ENCODE measurements at regions not wholly inside any gene's neighbourhood (a gene's known extent, or its start where the extent isn't known, plus 50 kb on each side); places are given as distances from the start of the nearest gene placed in this dataset.

GRCh38 chr16:80059836-80060235, 459.3 kb upstream of the MAF start:
- H3K36me3 Mint-ChIP-seq: no peaks in the 10 kb centered on the region
- H3K27me3 Mint-ChIP-seq: peaks cover 7 to 8% of the 10 kb centered on the region in 2 donors
- DNase-seq (ENCODE audit: low spot score) (no peak), ATAC-seq (no peak)
- H3K4me3 Mint-ChIP-seq: no peak overlapping the region
- H3K9me3 Mint-ChIP-seq: no peaks in the 10 kb centered on the region
- H3K27ac Mint-ChIP-seq: no peak overlapping the region
- no peaks in the 10 kb centered on the region for H3K4me1 Mint-ChIP-seq (ENCODE audit: low read depth in 2 of 2)

DNA sequence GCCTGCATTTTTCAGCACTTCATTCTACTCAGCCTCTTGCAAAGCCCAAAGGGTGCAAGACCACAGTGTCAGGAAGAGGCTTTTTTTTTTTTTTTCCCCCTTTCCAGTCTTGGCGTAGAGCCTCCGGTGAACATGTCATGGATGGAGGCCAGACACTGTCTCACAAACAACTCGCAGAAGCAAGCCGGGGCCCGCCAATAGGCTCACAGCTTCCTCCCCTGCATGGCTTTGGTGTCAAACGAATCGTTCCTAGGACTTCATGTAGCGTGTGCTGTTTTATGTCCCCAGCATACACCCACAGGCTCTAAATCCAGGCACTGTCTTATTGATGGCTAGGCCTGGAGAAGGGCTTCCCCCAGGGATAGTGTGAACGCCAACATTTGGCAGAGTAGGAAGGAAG, 457.7 kb upstream of the MAF start:
- peaks cover 5 to 7% of the 10 kb centered on the region in 2 donors for H3K27me3 Mint-ChIP-seq
- H3K4me3 Mint-ChIP-seq: no peak overlapping the region
- no peak overlapping the region for H3K27ac Mint-ChIP-seq
- no peaks in the 10 kb centered on the region for H3K36me3 Mint-ChIP-seq
- no peak for ATAC-seq
- no peaks in the 10 kb centered on the region for H3K4me1 Mint-ChIP-seq (ENCODE audit: low read depth in 2 of 2)
- no peaks in the 10 kb centered on the region for H3K9me3 Mint-ChIP-seq
- DNase-seq (ENCODE audit: low spot score): no peak

DNA sequence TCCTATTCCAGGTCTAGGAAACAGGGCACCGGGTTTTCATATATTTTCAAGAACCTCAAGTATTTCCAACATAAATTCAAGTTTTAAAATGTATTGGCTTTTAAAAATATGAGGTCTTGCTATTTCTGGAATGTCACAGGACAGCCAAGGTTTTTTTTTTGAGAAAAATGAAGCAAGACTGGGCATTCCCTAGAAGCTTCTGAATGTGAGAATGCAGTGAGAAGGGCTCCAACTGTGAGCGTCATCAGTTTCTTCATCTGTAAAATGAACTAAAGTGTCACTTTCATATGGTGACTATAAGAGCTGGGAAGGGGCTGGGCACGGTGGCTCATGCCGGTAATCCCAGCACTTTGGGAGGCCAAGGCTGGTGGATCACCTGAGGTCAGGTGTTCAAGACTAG, 455.8 kb upstream of the MAF start:
- no peaks in the 10 kb centered on the region for H3K36me3 Mint-ChIP-seq
- H3K27me3 Mint-ChIP-seq: peaks cover 4 to 7% of the 10 kb centered on the region in 2 donors
- DNase-seq (ENCODE audit: low spot score): no peak
- no peak overlapping the region for H3K27ac Mint-ChIP-seq
- H3K4me1 Mint-ChIP-seq (ENCODE audit: low read depth in 2 of 2): no peaks in the 10 kb centered on the region
- H3K9me3 Mint-ChIP-seq: no peaks in the 10 kb centered on the region
- H3K4me3 Mint-ChIP-seq: no peak overlapping the region
- ATAC-seq: no peak

GRCh38 chr16:80055831-80056230, 455.3 kb upstream of the MAF start:
- no peak overlapping the region for H3K27ac Mint-ChIP-seq
- H3K4me3 Mint-ChIP-seq: no peak overlapping the region
- no peaks in the 10 kb centered on the region for H3K36me3 Mint-ChIP-seq
- H3K27me3 Mint-ChIP-seq: peaks cover 4 to 8% of the 10 kb centered on the region in 2 donors
- H3K9me3 Mint-ChIP-seq: no peaks in the 10 kb centered on the region
- ATAC-seq: no peak
- no peak for DNase-seq (ENCODE audit: low spot score)
- H3K4me1 Mint-ChIP-seq (ENCODE audit: low read depth in 2 of 2): no peaks in the 10 kb centered on the region

DNA sequence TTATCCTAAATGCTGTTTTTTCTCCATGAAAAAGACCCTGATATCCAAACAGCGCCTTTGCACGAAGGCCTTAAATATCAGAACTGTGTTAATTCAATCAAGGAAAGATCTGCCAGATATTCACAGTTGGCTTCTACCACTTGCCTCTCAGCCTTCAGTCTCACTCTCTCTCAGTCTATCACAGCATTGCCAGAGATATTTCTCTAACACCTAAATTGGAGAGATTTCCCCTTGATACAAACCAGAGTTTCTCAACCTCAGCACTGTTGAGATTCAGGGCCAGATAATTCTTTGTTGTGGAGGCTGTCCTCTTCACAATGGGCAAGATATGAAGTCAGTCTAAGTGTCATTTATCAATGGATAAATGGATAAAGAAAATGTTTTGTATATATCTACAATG, 454.1 kb upstream of the MAF start:
- no peak overlapping the region for H3K4me3 Mint-ChIP-seq
- H3K4me1 Mint-ChIP-seq (ENCODE audit: low read depth in 2 of 2): no peaks in the 10 kb centered on the region
- no peaks in the 10 kb centered on the region for H3K36me3 Mint-ChIP-seq
- no peaks in the 10 kb centered on the region for H3K9me3 Mint-ChIP-seq
- no peak for ATAC-seq
- H3K27ac Mint-ChIP-seq: no peak overlapping the region
- no peak for DNase-seq (ENCODE audit: low spot score)
- peaks cover 4 to 15% of the 10 kb centered on the region in 2 donors for H3K27me3 Mint-ChIP-seq

GRCh38 chr16:80051040-80051439, 450.5 kb upstream of the MAF start:
- Mint-ChIP-seq H3K36me3 (no peaks in the 10 kb centered on the region), H3K4me3 (no peak overlapping the region), H3K27ac (no peak overlapping the region), H3K27me3 (peaks cover 12 to 33% of the 10 kb centered on the region in 2 donors), H3K9me3 (no peaks in the 10 kb centered on the region), H3K4me1 (ENCODE audit: low read depth in 2 of 2) (no peaks in the 10 kb centered on the region)
- no peak for DNase-seq (ENCODE audit: low spot score)
- no peak for ATAC-seq

DNA sequence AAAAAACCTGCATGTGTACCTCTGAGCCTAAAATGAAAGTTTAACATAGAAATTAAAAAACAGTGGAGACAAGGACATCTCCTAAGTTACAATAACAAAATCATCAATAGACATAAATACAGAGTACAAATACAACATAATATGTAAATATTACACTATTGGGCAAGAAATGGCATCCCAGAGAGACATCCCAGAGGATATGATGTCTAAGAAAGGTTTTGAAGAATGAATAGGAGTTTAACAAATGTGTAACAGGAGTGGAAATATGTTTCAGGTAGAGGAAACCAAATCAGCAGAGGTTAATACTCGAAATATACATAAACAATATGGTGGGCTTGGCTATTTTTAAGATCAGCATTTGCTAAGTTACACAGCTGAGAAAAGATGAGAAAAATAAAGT, 447.7 kb upstream of the MAF start:
- no peaks in the 10 kb centered on the region for H3K36me3 Mint-ChIP-seq
- H3K9me3 Mint-ChIP-seq: no peaks in the 10 kb centered on the region
- DNase-seq (ENCODE audit: low spot score) (no peak), ATAC-seq (no peak)
- peaks cover 16 to 47% of the 10 kb centered on the region in 2 donors for H3K27me3 Mint-ChIP-seq
- no peaks in the 10 kb centered on the region for H3K4me1 Mint-ChIP-seq (ENCODE audit: low read depth in 2 of 2)
- no peak overlapping the region for H3K27ac Mint-ChIP-seq
- no peak overlapping the region for H3K4me3 Mint-ChIP-seq

GRCh38 chr16:80047842-80048241, 447.3 kb upstream of the MAF start:
- Mint-ChIP-seq H3K27me3 (peaks cover 19 to 51% of the 10 kb centered on the region in 2 donors), H3K9me3 (no peaks in the 10 kb centered on the region), H3K27ac (no peak overlapping the region), H3K4me1 (ENCODE audit: low read depth in 2 of 2) (no peaks in the 10 kb centered on the region), H3K36me3 (no peaks in the 10 kb centered on the region), H3K4me3 (no peak overlapping the region)
- DNase-seq (ENCODE audit: low spot score) (no peak), ATAC-seq (no peak)

GRCh38 chr16:80046848-80047247, 446.3 kb upstream of the MAF start:
- peaks cover 22 to 58% of the 10 kb centered on the region in 2 donors for H3K27me3 Mint-ChIP-seq
- H3K4me1 Mint-ChIP-seq (ENCODE audit: low read depth in 2 of 2): no peaks in the 10 kb centered on the region
- no peak overlapping the region for H3K27ac Mint-ChIP-seq
- ATAC-seq: no peak
- H3K9me3 Mint-ChIP-seq: peaks cover 2% of the 10 kb centered on the region
- no peak overlapping the region for H3K4me3 Mint-ChIP-seq
- no peaks in the 10 kb centered on the region for H3K36me3 Mint-ChIP-seq
- DNase-seq (ENCODE audit: low spot score): no peak

DNA sequence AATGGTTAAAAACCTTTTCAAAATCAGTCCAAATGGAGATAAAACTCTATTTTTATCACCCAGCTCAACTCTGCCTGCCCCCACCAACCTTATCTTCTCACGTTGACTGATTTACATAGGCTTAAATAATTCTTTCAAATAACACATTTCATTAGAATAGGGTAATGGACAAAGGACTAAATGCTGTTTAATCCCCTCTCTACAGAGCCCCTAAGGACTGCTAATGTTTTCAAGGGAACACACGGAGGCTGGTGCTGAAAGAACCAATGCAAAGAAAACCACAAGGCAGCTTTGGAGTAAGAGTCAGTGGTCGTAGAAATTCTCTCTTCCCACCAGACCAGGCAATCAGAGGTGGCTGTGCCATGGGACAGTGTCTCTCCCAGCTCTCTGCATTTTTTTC, 445.7 kb upstream of the MAF start:
- Mint-ChIP-seq H3K4me1 (ENCODE audit: low read depth in 2 of 2) (no peaks in the 10 kb centered on the region), H3K9me3 (peaks cover 2% of the 10 kb centered on the region), H3K36me3 (no peaks in the 10 kb centered on the region), H3K27ac (no peak overlapping the region), H3K27me3 (peaks cover 22 to 58% of the 10 kb centered on the region in 2 donors), H3K4me3 (no peak overlapping the region)
- DNase-seq (ENCODE audit: low spot score) (no peak), ATAC-seq (no peak)

DNA sequence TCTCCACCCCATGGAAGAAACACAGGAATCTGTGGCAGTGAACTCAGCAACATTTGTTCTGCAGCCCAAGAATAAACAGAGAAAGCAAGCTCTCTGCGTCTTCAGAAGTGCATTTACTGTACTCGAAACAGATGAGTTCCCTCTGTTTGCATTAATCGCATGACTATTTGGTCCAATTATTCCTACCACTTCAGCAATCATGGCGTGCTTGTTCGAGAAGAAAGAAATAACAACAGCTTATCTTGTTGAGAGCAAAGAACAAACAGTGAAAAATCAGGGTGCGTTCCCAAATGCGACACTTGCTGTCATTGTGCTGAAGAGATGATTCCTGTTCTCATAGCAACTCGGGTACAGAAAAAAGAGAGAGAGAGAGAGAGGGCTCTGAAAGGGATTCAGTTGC, 445.3 kb upstream of the MAF start:
- DNase-seq (ENCODE audit: low spot score) (no peak), ATAC-seq (no peak)
- Mint-ChIP-seq H3K27me3 (peaks cover 24 to 60% of the 10 kb centered on the region in 2 donors), H3K36me3 (no peaks in the 10 kb centered on the region), H3K9me3 (peaks cover 2% of the 10 kb centered on the region), H3K4me3 (no peak overlapping the region), H3K27ac (no peak overlapping the region), H3K4me1 (ENCODE audit: low read depth in 2 of 2) (no peaks in the 10 kb centered on the region)

- no peak for DNase-seq (ENCODE audit: low spot score)
- no peaks in the 10 kb centered on the region for H3K4me1 Mint-ChIP-seq (ENCODE audit: low read depth in 2 of 2)
- no peak for ATAC-seq
- H3K27me3 Mint-ChIP-seq: peaks cover 23 to 48% of the 10 kb centered on the region in 2 donors
- peaks cover 2% of the 10 kb centered on the region for H3K9me3 Mint-ChIP-seq
- H3K36me3 Mint-ChIP-seq: peaks cover 4% of the 10 kb centered on the region
- H3K4me3 Mint-ChIP-seq: no peak overlapping the region
- H3K27ac Mint-ChIP-seq: no peak overlapping the region
Observed at GRCh38 chr16:80041410-80041809, 440.9 kb upstream of the MAF start.

DNA sequence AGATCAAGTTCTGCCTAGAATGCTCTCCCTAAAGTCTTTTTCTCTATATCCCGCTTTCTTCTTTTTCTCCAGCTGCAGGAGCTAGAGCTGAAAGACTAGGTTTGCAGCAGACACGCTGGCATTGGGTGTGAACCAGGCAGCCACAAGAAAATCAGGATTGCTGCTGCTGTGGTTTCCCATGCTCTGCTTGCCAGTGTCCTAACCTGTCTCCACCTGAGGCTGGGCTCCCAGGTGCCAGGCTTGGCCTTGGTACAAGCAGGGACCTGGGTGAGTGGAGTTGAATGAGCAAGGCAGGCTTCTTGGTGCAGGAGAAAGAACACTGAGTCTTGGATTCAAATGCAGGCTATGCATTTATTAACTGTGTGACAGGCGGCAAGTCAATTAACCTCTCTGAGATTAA, 440.3 kb upstream of the MAF start:
- H3K27me3 Mint-ChIP-seq: peaks cover 23 to 42% of the 10 kb centered on the region in 2 donors

DNA sequence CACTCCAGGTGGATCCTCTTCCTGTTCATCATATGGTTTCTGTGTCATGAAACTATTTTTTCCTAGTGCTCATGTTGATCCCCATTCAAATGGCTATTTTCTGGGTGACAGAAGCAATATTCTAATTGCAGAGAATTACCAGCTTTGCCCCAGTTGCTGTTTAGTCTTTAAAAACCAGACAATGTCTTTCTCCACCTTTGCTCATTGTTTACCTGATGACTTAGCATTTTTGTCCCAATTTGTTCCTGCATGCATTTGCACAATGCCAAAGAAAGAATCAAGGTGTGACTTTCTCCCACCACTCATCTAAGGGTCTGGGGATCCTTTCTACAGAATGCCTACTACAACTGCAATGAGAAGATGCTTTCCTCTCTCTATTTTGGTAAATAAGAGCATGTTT, 439.9 kb upstream of the MAF start:
- H3K4me3 Mint-ChIP-seq: no peak overlapping the region
- no peak for ATAC-seq
- DNase-seq (ENCODE audit: low spot score): no peak
- peaks cover 2% of the 10 kb centered on the region for H3K9me3 Mint-ChIP-seq
- no peak overlapping the region for H3K27ac Mint-ChIP-seq
- H3K27me3 Mint-ChIP-seq: peaks cover 23 to 42% of the 10 kb centered on the region in 2 donors
- H3K4me1 Mint-ChIP-seq (ENCODE audit: low read depth in 2 of 2): no peaks in the 10 kb centered on the region
- H3K36me3 Mint-ChIP-seq: peaks cover 4% of the 10 kb centered on the region

More for the DNA sequence above, 440.3 kb upstream of the MAF start:
- Mint-ChIP-seq H3K4me1 (ENCODE audit: low read depth in 2 of 2) (no peaks in the 10 kb centered on the region), H3K9me3 (peaks cover 2% of the 10 kb centered on the region), H3K27ac (no peak overlapping the region), H3K36me3 (peaks cover 4% of the 10 kb centered on the region), H3K4me3 (no peak overlapping the region)
- ATAC-seq (no peak), DNase-seq (ENCODE audit: low spot score) (no peak)

DNA sequence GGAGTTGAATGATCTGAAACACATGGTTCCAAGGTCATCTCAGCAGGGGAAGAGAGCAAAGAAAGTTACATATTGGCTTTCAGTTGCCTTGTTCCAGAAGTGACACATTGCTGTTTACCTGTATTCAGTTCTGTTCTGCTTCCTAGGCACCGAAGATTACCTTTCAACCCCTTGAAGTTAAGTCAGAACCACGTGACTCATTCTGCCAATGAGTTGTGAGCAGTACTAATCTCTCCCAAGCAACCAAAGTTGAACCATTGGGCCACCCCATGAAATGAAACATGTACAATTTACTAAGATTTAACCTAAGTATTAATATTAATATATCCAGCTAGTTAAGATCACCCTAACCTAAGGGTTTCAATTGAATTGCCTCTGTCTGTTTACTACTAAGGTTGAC, 439.2 kb upstream of the MAF start:
- H3K36me3 Mint-ChIP-seq: peaks cover 4% of the 10 kb centered on the region
- H3K9me3 Mint-ChIP-seq: peaks cover 2% of the 10 kb centered on the region
- ATAC-seq (no peak), DNase-seq (ENCODE audit: low spot score) (no peak)
- H3K27ac Mint-ChIP-seq: no peak overlapping the region
- H3K27me3 Mint-ChIP-seq: peaks cover 23 to 39% of the 10 kb centered on the region in 2 donors
- no peaks in the 10 kb centered on the region for H3K4me1 Mint-ChIP-seq (ENCODE audit: low read depth in 2 of 2)
- H3K4me3 Mint-ChIP-seq: no peak overlapping the region

All from natural killer cell treated with Interleukin-12 subunit alpha and Interleukin-12 subunit beta and Interleukin-15 and Interleukin-18, amount 100 ng/mL, for 72 hours (primary cell).